ENCODE measurements at regions not wholly inside any gene's neighbourhood (a gene's known extent, or its start where the extent isn't known, plus 50 kb on each side); places are given as distances from the start of the nearest gene placed in this dataset.

- Histone ChIP-seq H3K9me3 (no peaks in the 10 kb centered on the region), H3K4me1 (ENCODE audit: control insufficient read depth in 1 of 2, insufficient read depth in 1 of 2, low read depth in 1 of 2, low read length in 1 of 2) (no peaks in the 10 kb centered on the region), H3K27ac (no peak overlapping the region), H3K36me3 (no peaks in the 10 kb centered on the region), H3K4me3 (ENCODE audit: low read depth in 1 of 2, low read length in 1 of 2) (no peak overlapping the region), H3K27me3 (no peaks in the 10 kb centered on the region)
- no peak for TF ChIP-seq CTCF (IDR thresholded peaks at IDR 0.05)
Measured at GRCh38 chr20:39878809-39879208, 810.2 kb downstream of the MAFB start.

- Histone ChIP-seq H3K27me3 (no peaks in the 10 kb centered on the region), H3K27ac (no peak overlapping the region), H3K36me3 (no peaks in the 10 kb centered on the region), H3K4me1 (ENCODE audit: control insufficient read depth in 1 of 2, insufficient read depth in 1 of 2, low read depth in 1 of 2, low read length in 1 of 2) (no peaks in the 10 kb centered on the region), H3K4me3 (ENCODE audit: low read depth in 1 of 2, low read length in 1 of 2) (no peak overlapping the region), H3K9me3 (no peaks in the 10 kb centered on the region)
- no peak for TF ChIP-seq CTCF (IDR thresholded peaks at IDR 0.05)
Measured at GRCh38 chr20:39878320-39878719, 810.7 kb downstream of the MAFB start.

GRCh38 chr20:39877788-39878187 lies 811.2 kb downstream of the MAFB start:
- Histone ChIP-seq H3K27me3 (no peaks in the 10 kb centered on the region), H3K4me1 (ENCODE audit: control insufficient read depth in 1 of 2, insufficient read depth in 1 of 2, low read depth in 1 of 2, low read length in 1 of 2) (no peaks in the 10 kb centered on the region), H3K27ac (no peak overlapping the region), H3K9me3 (no peaks in the 10 kb centered on the region), H3K36me3 (no peaks in the 10 kb centered on the region), H3K4me3 (ENCODE audit: low read depth in 1 of 2, low read length in 1 of 2) (no peak overlapping the region)
- TF ChIP-seq CTCF (IDR thresholded peaks at IDR 0.05): no peak

GRCh38 chr20:39876976-39877635 lies 811.9 kb downstream of the MAFB start:
- Histone ChIP-seq H3K4me3 (ENCODE audit: low read depth in 1 of 2, low read length in 1 of 2) (no peak overlapping the region), H3K27me3 (no peaks in the 10 kb centered on the region), H3K36me3 (no peaks in the 10 kb centered on the region), H3K9me3 (no peaks in the 10 kb centered on the region), H3K4me1 (ENCODE audit: control insufficient read depth in 1 of 2, insufficient read depth in 1 of 2, low read depth in 1 of 2, low read length in 1 of 2) (no peaks in the 10 kb centered on the region), H3K27ac (no peak overlapping the region)
- TF ChIP-seq CTCF (IDR thresholded peaks at IDR 0.05): no peak

GRCh38 chr20:39875492-39876110 lies 813.4 kb downstream of the MAFB start:
- Histone ChIP-seq H3K4me3 (ENCODE audit: low read depth in 1 of 2, low read length in 1 of 2) (no peak overlapping the region), H3K4me1 (ENCODE audit: control insufficient read depth in 1 of 2, insufficient read depth in 1 of 2, low read depth in 1 of 2, low read length in 1 of 2) (no peaks in the 10 kb centered on the region), H3K9me3 (no peaks in the 10 kb centered on the region), H3K27me3 (no peaks in the 10 kb centered on the region), H3K36me3 (no peaks in the 10 kb centered on the region), H3K27ac (no peak overlapping the region)
- no peak for TF ChIP-seq CTCF (IDR thresholded peaks at IDR 0.05)

Data from neutrophil (primary cell).